Trophoblast cell (in vitro differentiated cells and primary cell): ENCODE measurements at regions not wholly inside any gene's neighbourhood (a gene's known extent, or its start where the extent isn't known, plus 50 kb on each side); places are given as distances from the start of the nearest gene placed in this dataset.

Experiments
- DNase-seq, 2 donors: peaks; one replicate each; pipeline ENCODE4 v3.0.0-alpha.2; 2016
- H2AFZ ChIP-seq: 2 replicates; pipeline ENCODE4 v1.6.1; 2013; ENCODE audit warnings: low read length, moderate library complexity, mild to moderate bottlenecking; ENCODE audit not compliant: insufficient read depth, poor library complexity
- H2AK5ac ChIP-seq: 2 replicates; pipeline ENCODE4 v1.6.1; 2013; ENCODE audit warnings: mild to moderate bottlenecking, low read length
- H2BK120ac ChIP-seq: 2 replicates; pipeline ENCODE4 v1.6.1; 2013; ENCODE audit warnings: low read length, mild to moderate bottlenecking, moderate library complexity; ENCODE audit not compliant: insufficient read depth, poor library complexity
- H2BK12ac ChIP-seq: 2 replicates; pipeline ENCODE4 v1.6.1; 2013; ENCODE audit warnings: mild to moderate bottlenecking, low read length, moderate library complexity
- H2BK5ac ChIP-seq: 2 replicates; pipeline ENCODE4 v1.6.1; 2013; ENCODE audit warnings: low read length, low read depth, moderate library complexity, mild to moderate bottlenecking; ENCODE audit not compliant: poor library complexity
- H3K14ac ChIP-seq: 2 replicates; pipeline ENCODE4 v1.6.1; 2013; ENCODE audit warnings: mild to moderate bottlenecking, low read length
- H3K18ac ChIP-seq: 2 replicates; pipeline ENCODE4 v1.6.1; 2013; ENCODE audit warnings: mild to moderate bottlenecking, low read length
- H3K23ac ChIP-seq: 2 replicates; pipeline ENCODE4 v1.6.1; 2013; ENCODE audit warnings: low read length
- H3K27ac ChIP-seq: 2 replicates; pipeline ENCODE4 v1.5.1; 2013; ENCODE audit warnings: low read depth, mild to moderate bottlenecking, inconsistent platforms, low read length, moderate library complexity
- H3K27me3 ChIP-seq: 2 replicates; pipeline ENCODE4 v1.6.1; 2013; ENCODE audit warnings: inconsistent platforms, mild to moderate bottlenecking, low read length, moderate library complexity; ENCODE audit not compliant: insufficient read depth
- H3K36me3 ChIP-seq, 2 experiments: 1 replicate in 1 of 2; 2 replicates in 1 of 2; pipeline ENCODE4 v1.6.1; 2013; ENCODE audit warnings: low read length in 2 of 2, mild to moderate bottlenecking in 2 of 2, moderate library complexity in 1 of 2; ENCODE audit not compliant: insufficient read depth in 2 of 2, control insufficient read depth in 1 of 2
- H3K4ac ChIP-seq: 2 replicates; pipeline ENCODE4 v1.6.1; 2013; ENCODE audit warnings: low read depth, mild to moderate bottlenecking, low read length, moderate library complexity
- H3K4me1 ChIP-seq, 2 experiments: 1 replicate in 1 of 2; 2 replicates in 1 of 2; pipeline ENCODE4 v1.6.1; 2013; ENCODE audit warnings: low read length in 2 of 2, mild to moderate bottlenecking in 2 of 2, moderate library complexity in 1 of 2; ENCODE audit not compliant: insufficient read depth in 2 of 2, control insufficient read depth in 1 of 2
- H3K4me2 ChIP-seq: 2 replicates; pipeline ENCODE4 v1.6.1; 2013; ENCODE audit warnings: inconsistent platforms, mild to moderate bottlenecking, low read length, moderate library complexity
- H3K4me3 ChIP-seq: 2 replicates; pipeline ENCODE4 v1.5.1; 2013; ENCODE audit warnings: mild to moderate bottlenecking, low read depth, low read length, inconsistent platforms
- H3K79me1 ChIP-seq: one replicate; pipeline ENCODE4 v1.6.1; 2013; ENCODE audit warnings: low read length
- H3K79me2 ChIP-seq: 2 replicates; pipeline ENCODE4 v1.6.1; 2013; ENCODE audit warnings: low read length, mild to moderate bottlenecking; ENCODE audit not compliant: control insufficient read depth, insufficient read depth, poor library complexity
- H3K9ac ChIP-seq: 2 replicates; pipeline ENCODE4 v1.6.1; 2013; ENCODE audit warnings: mild to moderate bottlenecking, low read length
- H3K9me3 ChIP-seq: 2 replicates; pipeline ENCODE4 v1.6.1; 2013; ENCODE audit warnings: low read depth, mild to moderate bottlenecking, control low read depth, inconsistent platforms, low read length; ENCODE audit not compliant: insufficient read depth
- H4K12ac ChIP-seq: 2 replicates; pipeline ENCODE4 v1.6.1; 2013; ENCODE audit warnings: low read depth, mild to moderate bottlenecking, low read length, moderate library complexity
- H4K8ac ChIP-seq: 2 replicates; pipeline ENCODE4 v1.6.1; 2013; ENCODE audit warnings: low read depth, mild to moderate bottlenecking, low read length, moderate library complexity
- H4K91ac ChIP-seq: one replicate; pipeline ENCODE4 v1.6.1; 2013; ENCODE audit warnings: low read depth, mild to moderate bottlenecking, low read length, moderate library complexity
- WGBS: extraction: QIAGEN DNeasy Blood & Tissue Kit; methylation state at CpG from one replicate; pipeline ENCODE4 v1.1.7; 2013; ENCODE audit warnings: missing lambda C conversion rate; ENCODE audit not compliant: insufficient read length, insufficient coverage; ENCODE audit errors: extremely low coverage; 5-methylcytosine and 5-hydroxymethylcytosine counted together

DNA sequence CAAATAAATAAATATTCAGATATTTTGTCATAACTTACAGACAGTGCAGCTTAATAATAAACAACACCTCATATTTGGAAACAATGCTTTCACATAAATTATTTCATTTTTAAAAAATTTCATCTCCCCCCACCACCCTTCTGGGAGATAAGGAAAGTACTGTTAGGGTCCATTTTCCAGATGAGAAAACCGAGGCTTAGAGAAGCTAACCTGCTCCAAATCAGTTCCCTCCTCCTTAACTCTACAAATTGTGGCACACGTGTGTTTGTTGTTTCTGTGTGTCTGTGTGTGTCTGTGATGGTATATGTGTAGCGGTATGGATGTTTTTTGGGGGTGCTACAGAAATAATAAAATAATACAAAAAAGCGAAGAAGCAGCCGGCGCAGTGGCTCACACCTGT lies 54.2 kb upstream of the NAA20 start:
- Histone ChIP-seq H4K8ac (no peak overlapping the region), H3K18ac (no peak overlapping the region), H2AK5ac (no peak overlapping the region), H3K36me3 (peaks cover 4 to 21% of the 10 kb centered on the region in 2 experiments), H3K14ac (no peak overlapping the region), H3K79me2 (no peaks in the 10 kb centered on the region), H2BK12ac (no peak overlapping the region), H3K4me3 (no peak overlapping the region), H3K27ac (no peak overlapping the region), H4K91ac (no peak overlapping the region), H2BK120ac (no peak overlapping the region), H3K4me2 (no peak overlapping the region), H3K23ac (no peak overlapping the region), H3K9ac (no peak overlapping the region), H3K9me3 (no peaks in the 10 kb centered on the region), H3K27me3 (no peaks in the 10 kb centered on the region), H3K4me1 (peaks cover 22 to 24% of the 10 kb centered on the region in 2 experiments), H4K12ac (no peak overlapping the region), H3K4ac (no peak overlapping the region), H2BK5ac (no peak overlapping the region), H2AFZ (no peak overlapping the region), H3K79me1 (peaks cover 27% of the 10 kb centered on the region)
- WGBS = no CpG with 5 or more reads among the region's 6 CpGs
- DNase-seq = no peak

DNA sequence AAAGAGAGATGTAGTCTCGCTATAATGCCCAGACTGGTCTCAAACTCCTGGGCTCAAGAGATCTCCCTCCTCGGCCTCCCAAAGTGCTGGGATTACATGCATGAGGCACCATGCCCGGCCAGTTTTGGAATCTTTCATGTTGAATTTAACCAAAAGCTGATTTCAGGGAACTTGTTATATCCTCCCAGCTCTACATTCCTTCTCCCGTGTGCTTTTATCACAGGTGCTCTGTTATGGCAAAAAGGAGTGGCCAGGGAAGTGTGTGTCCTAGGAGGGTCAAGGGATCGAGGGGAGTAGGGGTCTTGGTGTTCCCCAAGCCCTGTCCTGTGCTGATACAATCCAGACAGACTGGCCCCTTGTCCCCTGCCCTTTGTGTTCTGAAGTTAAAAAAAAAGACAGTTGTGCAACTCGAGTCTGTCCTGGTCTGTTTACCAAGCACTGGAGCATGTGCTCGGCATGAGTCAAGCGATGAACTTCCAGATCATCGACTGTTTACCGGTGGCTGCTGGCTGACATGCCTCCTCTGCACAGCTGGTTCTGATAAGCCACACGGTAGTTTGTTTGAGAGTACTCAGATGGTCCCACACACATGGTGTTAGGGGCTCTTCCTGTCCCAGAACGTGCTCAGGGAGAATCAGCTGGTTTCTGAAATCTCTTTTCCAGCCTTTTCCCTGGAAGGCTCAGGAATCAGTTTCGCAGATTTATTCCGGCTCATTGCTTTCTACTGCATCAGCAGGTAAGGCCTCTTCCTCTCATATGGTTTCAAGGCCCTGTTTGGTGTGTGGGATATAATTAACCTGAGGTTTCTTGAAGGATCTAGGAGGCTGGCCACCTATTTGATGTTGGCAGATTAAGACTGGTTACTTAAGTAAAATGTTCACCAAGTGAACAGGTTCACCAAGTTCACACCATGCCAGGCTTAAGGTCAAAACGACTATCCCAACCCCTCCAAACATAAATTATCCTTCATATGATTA lies 52.6 kb upstream of the NAA20 start:
- H3K18ac ChIP-seq = peak overlapping the region; percentile 87
- peaks cover 2% of the 10 kb centered on the region for H3K79me2 ChIP-seq
- H4K12ac ChIP-seq = no peak overlapping the region
- peak overlapping the region; percentile 89 for H2BK12ac ChIP-seq
- peak overlapping the region; percentile 98 for H2AK5ac ChIP-seq
- peak overlapping the region; percentile 79 for H2BK5ac ChIP-seq
- peak overlapping the region; percentile 95 for H4K91ac ChIP-seq
- H3K4ac ChIP-seq = peak overlapping the region; percentile 68
- peak; percentile 68 to 73 for DNase-seq
- H3K79me1 ChIP-seq = peaks cover 33% of the 10 kb centered on the region
- no peak overlapping the region for H3K9ac ChIP-seq
- H3K4me2 ChIP-seq = no peak overlapping the region
- H3K4me3 ChIP-seq = no peak overlapping the region
- H3K27ac ChIP-seq = peak overlapping the region; percentile 69
- peak overlapping the region; percentile 90 for H2BK120ac ChIP-seq
- peak overlapping the region; percentile 37 for H2AFZ ChIP-seq
- H3K9me3 ChIP-seq = no peaks in the 10 kb centered on the region
- peaks cover 6 to 21% of the 10 kb centered on the region in 2 experiments for H3K36me3 ChIP-seq
- peaks cover 30 to 31% of the 10 kb centered on the region in 2 experiments for H3K4me1 ChIP-seq
- H3K14ac ChIP-seq = peak overlapping the region; percentile 78
- H3K27me3 ChIP-seq = no peaks in the 10 kb centered on the region
- peak overlapping the region; percentile 21 for H4K8ac ChIP-seq
- no CpG with 5 or more reads among the region's 15 CpGs for WGBS
- H3K23ac ChIP-seq = no peak overlapping the region

DNA sequence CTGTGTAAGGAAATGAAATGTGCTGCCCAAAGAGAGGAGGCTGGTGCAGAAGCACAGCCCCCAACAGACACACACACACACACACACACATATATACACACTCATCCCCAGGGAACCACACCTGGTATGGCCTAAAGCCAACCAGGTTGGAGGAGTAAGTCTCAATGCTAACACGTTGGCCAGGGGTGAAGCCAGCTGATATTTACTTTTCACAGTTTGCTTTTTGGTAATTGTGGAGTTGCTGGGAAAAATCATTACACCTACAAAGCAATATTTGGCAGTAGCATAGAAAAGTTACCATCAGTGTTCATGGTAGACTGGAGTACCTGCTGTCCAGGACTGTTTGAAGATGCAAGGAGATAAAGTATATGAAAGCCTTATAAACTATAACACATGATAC lies 50.3 kb upstream of the NAA20 start:
- Histone ChIP-seq H3K27ac (peak overlapping the region; percentile 13), H3K4ac (peak overlapping the region; percentile 35), H2AK5ac (peak overlapping the region; percentile 90), H3K27me3 (no peaks in the 10 kb centered on the region), H3K4me2 (no peak overlapping the region), H3K4me3 (no peak overlapping the region), H2AFZ (no peak overlapping the region), H2BK120ac (peak overlapping the region; percentile 52), H3K18ac (peak overlapping the region; percentile 79), H4K8ac (peak overlapping the region; percentile 56), H3K4me1 (peaks cover 47 to 48% of the 10 kb centered on the region in 2 experiments), H3K9me3 (no peaks in the 10 kb centered on the region), H3K14ac (peak overlapping the region; percentile 70), H3K23ac (no peak overlapping the region), H3K36me3 (peaks cover 2 to 10% of the 10 kb centered on the region in 2 experiments), H3K9ac (no peak overlapping the region), H3K79me2 (peaks cover 4% of the 10 kb centered on the region), H2BK12ac (peak overlapping the region; percentile 52), H4K91ac (peak overlapping the region; percentile 89), H2BK5ac (peak overlapping the region; percentile 43), H3K79me1 (peaks cover 46% of the 10 kb centered on the region), H4K12ac (no peak overlapping the region)
- no peak for DNase-seq
- no CpG with 5 or more reads among the region's 1 CpG for WGBS
